ENCODE measurements at regions not wholly inside any gene's neighbourhood (a gene's known extent, or its start where the extent isn't known, plus 50 kb on each side); places are given as distances from the start of the nearest gene placed in this dataset.

DNA sequence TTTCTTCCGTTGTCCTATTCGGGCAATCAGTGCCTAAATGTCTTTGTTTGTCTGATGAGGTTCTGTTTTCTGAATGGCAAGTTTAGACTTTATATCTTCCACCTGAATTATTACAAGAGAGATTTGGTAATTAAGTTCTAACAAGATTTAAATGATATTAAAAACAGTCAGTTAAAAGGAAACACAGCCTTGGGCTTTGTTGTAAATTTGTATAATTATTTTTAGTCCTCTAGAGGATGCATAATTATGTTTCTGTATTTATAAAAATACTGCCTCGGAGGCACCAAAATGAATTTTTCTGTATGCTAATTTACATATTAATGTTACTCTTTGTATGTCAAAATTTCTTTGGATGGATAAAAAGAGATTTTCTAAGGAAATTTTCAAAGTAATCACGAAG is 136.7 kb downstream of the CDCA7 start:
- no peaks in the 10 kb centered on the region for H3K27me3 ChIP-seq
- no peaks in the 10 kb centered on the region for H3K36me3 ChIP-seq
- no peaks in the 10 kb centered on the region for H3K4me1 ChIP-seq
- intact Hi-C loops (cut with DNase I; ENCODE audit: low total_unique reads) = no loop called here
- H3K9me3 ChIP-seq = no peaks in the 10 kb centered on the region
- H3K4me3 ChIP-seq = no peak overlapping the region
- no peak overlapping the region for H3K27ac ChIP-seq
- no peak for TF ChIP-seq POLR2A (IDR thresholded peaks at IDR 0.05)
- TF ChIP-seq, protein P1, sequence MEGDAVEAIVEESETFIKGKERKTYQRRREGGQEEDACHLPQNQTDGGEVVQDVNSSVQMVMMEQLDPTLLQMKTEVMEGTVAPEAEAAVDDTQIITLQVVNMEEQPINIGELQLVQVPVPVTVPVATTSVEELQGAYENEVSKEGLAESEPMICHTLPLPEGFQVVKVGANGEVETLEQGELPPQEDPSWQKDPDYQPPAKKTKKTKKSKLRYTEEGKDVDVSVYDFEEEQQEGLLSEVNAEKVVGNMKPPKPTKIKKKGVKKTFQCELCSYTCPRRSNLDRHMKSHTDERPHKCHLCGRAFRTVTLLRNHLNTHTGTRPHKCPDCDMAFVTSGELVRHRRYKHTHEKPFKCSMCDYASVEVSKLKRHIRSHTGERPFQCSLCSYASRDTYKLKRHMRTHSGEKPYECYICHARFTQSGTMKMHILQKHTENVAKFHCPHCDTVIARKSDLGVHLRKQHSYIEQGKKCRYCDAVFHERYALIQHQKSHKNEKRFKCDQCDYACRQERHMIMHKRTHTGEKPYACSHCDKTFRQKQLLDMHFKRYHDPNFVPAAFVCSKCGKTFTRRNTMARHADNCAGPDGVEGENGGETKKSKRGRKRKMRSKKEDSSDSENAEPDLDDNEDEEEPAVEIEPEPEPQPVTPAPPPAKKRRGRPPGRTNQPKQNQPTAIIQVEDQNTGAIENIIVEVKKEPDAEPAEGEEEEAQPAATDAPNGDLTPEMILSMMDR (IDR thresholded peaks at IDR 0.05) = no peak
- DNase-seq = no peak

DNA sequence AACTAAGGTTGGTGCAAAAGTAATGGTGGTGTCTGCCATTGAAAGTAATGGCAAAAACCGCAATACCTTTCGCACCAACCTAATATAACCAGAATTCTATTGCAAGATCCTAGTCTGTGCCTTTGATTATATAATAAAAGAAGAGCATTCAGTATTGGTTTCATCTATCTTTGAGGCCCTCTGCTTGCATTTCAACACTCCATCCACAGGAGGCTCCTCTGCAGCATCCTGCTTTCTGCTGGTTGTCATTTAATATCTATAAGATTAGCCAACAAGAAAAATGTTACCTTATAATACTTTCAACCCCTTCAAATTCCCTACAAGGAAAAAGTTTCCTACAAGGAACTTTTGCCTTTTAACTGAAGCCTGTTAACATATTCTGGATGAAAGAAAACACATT is 139.2 kb downstream of the CDCA7 start:
- intact Hi-C loops (cut with DNase I; ENCODE audit: low total_unique reads) = no loop called here
- Histone ChIP-seq H3K27ac (no peak overlapping the region), H3K9me3 (no peaks in the 10 kb centered on the region), H3K4me1 (no peaks in the 10 kb centered on the region), H3K27me3 (no peaks in the 10 kb centered on the region), H3K4me3 (no peak overlapping the region), H3K36me3 (no peaks in the 10 kb centered on the region)
- no peak for DNase-seq
- TF ChIP-seq, protein P1 (IDR thresholded peaks at IDR 0.05) = no peak
- TF ChIP-seq POLR2A (IDR thresholded peaks at IDR 0.05) = no peak

DNA sequence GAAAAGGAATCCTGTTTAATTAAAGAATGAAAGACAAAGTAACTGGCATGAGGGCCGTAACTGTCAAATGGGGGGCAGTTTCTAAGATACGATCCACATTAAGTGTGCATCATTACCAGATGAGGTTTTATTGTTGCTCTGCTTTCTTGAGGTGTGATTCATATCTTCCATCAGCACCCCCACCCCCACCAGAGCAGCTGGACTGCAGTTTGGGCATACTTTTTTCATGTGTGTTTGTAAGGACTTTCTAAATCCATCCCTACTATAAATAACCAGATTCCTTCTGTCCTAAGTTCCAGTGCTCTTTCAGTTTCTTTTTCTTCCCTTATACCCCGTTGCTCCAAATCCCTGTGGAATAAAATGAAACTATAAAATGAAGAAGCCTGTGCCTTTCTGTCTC is 142.1 kb downstream of the CDCA7 start:
- Histone ChIP-seq H3K4me1 (no peaks in the 10 kb centered on the region), H3K27ac (no peak overlapping the region), H3K9me3 (no peaks in the 10 kb centered on the region), H3K4me3 (no peak overlapping the region), H3K27me3 (no peaks in the 10 kb centered on the region), H3K36me3 (no peaks in the 10 kb centered on the region)
- no peak for DNase-seq
- TF ChIP-seq, protein P1 (IDR thresholded peaks at IDR 0.05) = no peak
- no peak for TF ChIP-seq POLR2A (IDR thresholded peaks at IDR 0.05)
- intact Hi-C loops (cut with DNase I; ENCODE audit: low total_unique reads) = no loop called here

DNA sequence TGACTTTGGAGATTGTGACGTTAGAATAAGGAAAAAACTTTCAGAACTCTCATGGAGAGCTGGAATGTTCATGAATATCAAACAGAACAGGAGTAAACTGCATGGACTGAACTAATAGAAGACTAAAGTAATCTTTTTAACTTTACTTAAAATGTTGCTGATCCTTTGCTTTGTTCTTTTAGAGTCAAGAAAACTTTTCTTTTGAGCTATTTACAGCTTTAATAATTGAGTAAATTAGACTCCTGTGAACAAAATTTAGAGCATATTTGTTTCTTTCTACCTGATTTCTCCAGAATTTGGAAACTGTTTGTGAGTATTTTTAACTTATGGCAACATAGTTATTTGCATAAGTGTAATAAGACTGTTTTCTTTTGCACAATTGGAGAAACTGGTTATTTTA is 146.3 kb downstream of the CDCA7 start:
- intact Hi-C loops (cut with DNase I; ENCODE audit: low total_unique reads) = no loop called here

DNA sequence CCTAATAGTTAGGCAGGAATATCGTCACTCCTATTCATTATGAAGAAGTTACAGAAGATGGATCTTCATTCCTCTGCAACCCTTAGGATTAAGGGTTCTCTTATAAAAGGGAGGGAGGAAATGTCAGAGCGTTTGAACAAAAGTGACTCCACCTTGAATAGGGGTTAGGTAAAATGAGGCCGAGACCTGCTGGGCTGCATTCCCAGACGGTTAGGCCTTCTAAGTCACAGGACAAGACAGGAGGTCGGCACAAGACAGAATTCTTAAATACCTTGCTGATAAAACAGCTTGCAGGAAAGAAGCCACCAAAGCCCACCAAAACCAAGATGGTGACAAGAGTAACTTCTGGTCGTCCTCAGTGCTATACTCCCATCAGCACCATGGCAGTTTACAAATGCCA is 147.6 kb downstream of the CDCA7 start:
- H3K4me1 ChIP-seq = no peaks in the 10 kb centered on the region
- no peak for DNase-seq
- H3K9me3 ChIP-seq = no peaks in the 10 kb centered on the region
- no peaks in the 10 kb centered on the region for H3K27me3 ChIP-seq
- no peaks in the 10 kb centered on the region for H3K36me3 ChIP-seq
- intact Hi-C loops (cut with DNase I; ENCODE audit: low total_unique reads) = no loop called here
- TF ChIP-seq, protein P1 (IDR thresholded peaks at IDR 0.05) = no peak
- no peak for TF ChIP-seq POLR2A (IDR thresholded peaks at IDR 0.05)
- H3K4me3 ChIP-seq = no peak overlapping the region
- H3K27ac ChIP-seq = no peak overlapping the region

More for the DNA sequence above, 146.3 kb downstream of the CDCA7 start:
- Histone ChIP-seq H3K27ac (no peak overlapping the region), H3K36me3 (no peaks in the 10 kb centered on the region), H3K9me3 (no peaks in the 10 kb centered on the region), H3K4me3 (no peak overlapping the region), H3K27me3 (no peaks in the 10 kb centered on the region), H3K4me1 (no peaks in the 10 kb centered on the region)
- DNase-seq = no peak
- TF ChIP-seq POLR2A (IDR thresholded peaks at IDR 0.05) = no peak
- TF ChIP-seq, protein P1 (IDR thresholded peaks at IDR 0.05) = no peak
